ENCODE measurements at regions not wholly inside any gene's neighbourhood (a gene's known extent, or its start where the extent isn't known, plus 50 kb on each side); places are given as distances from the start of the nearest gene placed in this dataset.

DNA sequence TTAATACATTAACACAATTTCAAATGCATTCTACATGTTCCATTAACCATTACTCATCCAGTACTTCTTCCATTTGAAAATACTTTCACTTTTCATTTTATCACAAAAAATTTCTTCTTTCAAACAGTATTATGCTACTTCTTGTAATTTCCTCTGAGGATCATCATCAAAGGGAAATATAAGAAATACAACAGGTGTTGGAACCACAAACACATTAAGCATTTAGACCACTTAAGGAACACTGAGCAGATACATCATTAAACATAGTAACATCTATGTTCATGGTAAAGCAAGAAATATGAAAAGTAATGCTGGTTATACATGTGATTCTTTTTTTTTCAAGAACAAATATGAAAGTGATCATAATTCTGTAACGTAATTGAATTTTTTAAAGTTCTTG is 2207.0 kb downstream of the ARAP2 start:
- Histone ChIP-seq H3K27ac (ENCODE audit: low read depth, low read length) (no peak overlapping the region), H2BK120ac (replicated peaks; ENCODE audit: low read depth, low read length) (no peak overlapping the region), H2AFZ (ENCODE audit: low read length) (no peak overlapping the region), H3K36me3 (ENCODE audit: control insufficient read depth in 2 of 4, insufficient read depth in 4 of 4, low read length in 3 of 4) (no peaks in the 10 kb centered on the region), H3K4me1 (replicated peaks in 1 of 4; ENCODE audit: control insufficient read depth in 3 of 4, insufficient read depth in 4 of 4, low read length in 3 of 4) (no peaks in the 10 kb centered on the region), H3K56ac (replicated peaks; ENCODE audit: insufficient read length, low read depth, low read length) (no peak overlapping the region), H2BK15ac (ENCODE audit: low read length) (no peak overlapping the region), H3K23ac (ENCODE audit: insufficient read length) (no peak overlapping the region), H3K9me3 (ENCODE audit: insufficient read depth in 2 of 2, low read depth in 1 of 2, low read length in 1 of 2) (no peaks in the 10 kb centered on the region), H4K8ac (ENCODE audit: extremely low read depth, insufficient read depth, low read length) (no peak overlapping the region), H3K79me2 (ENCODE audit: control insufficient read depth in 1 of 2, insufficient read depth in 2 of 2, low read length in 2 of 2) (no peaks in the 10 kb centered on the region), H2AK5ac (ENCODE audit: low read depth, low read length) (no peak overlapping the region), H3K18ac (ENCODE audit: extremely low read depth, low read length) (no peak overlapping the region), H3K4ac (replicated peaks; ENCODE audit: insufficient read length, low read depth, low read length) (no peak overlapping the region), H3K14ac (ENCODE audit: insufficient read length) (no peak overlapping the region), H3K23me2 (ENCODE audit: low read depth, low read length) (no peaks in the 10 kb centered on the region), H3K9ac (replicated peaks in 1 of 4; ENCODE audit: extremely low read depth in 1 of 4, low read depth in 3 of 4, low read length in 3 of 4) (no peak overlapping the region), H4K5ac (ENCODE audit: insufficient read length, low read depth, low read length) (no peak overlapping the region), H2BK5ac (ENCODE audit: low read depth, low read length) (no peak overlapping the region), H3K79me1 (ENCODE audit: low read depth, low read length) (no peaks in the 10 kb centered on the region), H2BK12ac (ENCODE audit: low read depth, low read length) (no peak overlapping the region), H3K4me2 (ENCODE audit: insufficient read depth in 1 of 2, low read depth in 2 of 2, low read length in 2 of 2) (no peak overlapping the region), H3K4me3 (ENCODE audit: extremely low read depth in 1 of 4, insufficient read depth in 2 of 4, low read depth in 3 of 4, low read length in 4 of 4) (no peak overlapping the region), H2BK20ac (ENCODE audit: low read length) (no peak overlapping the region), H3K27me3 (replicated peaks in 1 of 4; ENCODE audit: control insufficient read depth in 3 of 4, extremely low read depth in 1 of 4, insufficient read depth in 3 of 4, low read length in 3 of 4) (no peaks in the 10 kb centered on the region), H4K91ac (replicated peaks; ENCODE audit: insufficient read length, low read length) (no peak overlapping the region), H4K20me1 (replicated peaks in 1 of 2; ENCODE audit: control insufficient read depth in 1 of 2, insufficient read depth in 2 of 2, low read length in 2 of 2) (no peaks in the 10 kb centered on the region)
- no peak for TF ChIP-seq TCF12 (IDR thresholded peaks at IDR 0.05; ENCODE audit: low read depth, low read length)
- no peak for TF ChIP-seq SUZ12 (IDR thresholded peaks at IDR 0.05; ENCODE audit: low read length)
- TF ChIP-seq KDM5A (IDR thresholded peaks at IDR 0.05; ENCODE audit: low read length): no peak
- no peak for TF ChIP-seq PHF8 (conservative IDR thresholded peaks at IDR 0.05; ENCODE audit: low read depth, low read length)
- no peak for TF ChIP-seq JUND (IDR thresholded peaks at IDR 0.05; ENCODE audit: low read length)
- TF ChIP-seq CHD2 (IDR thresholded peaks at IDR 0.05; ENCODE audit: low read length): no peak
- TF ChIP-seq POLR2AphosphoS5 (IDR thresholded peaks at IDR 0.05; ENCODE audit: low read depth, low read length): no peak
- TF ChIP-seq SAP30 (IDR thresholded peaks at IDR 0.05; ENCODE audit: insufficient read depth, insufficient replicate concordance, low read length): no peak
- no peak for TF ChIP-seq CBX5 (IDR thresholded peaks at IDR 0.05; ENCODE audit: low read depth, low read length)
- TF ChIP-seq KDM1A (IDR thresholded peaks at IDR 0.05; ENCODE audit: borderline replicate concordance, low read length): no peak
- TF ChIP-seq, protein P1, sequence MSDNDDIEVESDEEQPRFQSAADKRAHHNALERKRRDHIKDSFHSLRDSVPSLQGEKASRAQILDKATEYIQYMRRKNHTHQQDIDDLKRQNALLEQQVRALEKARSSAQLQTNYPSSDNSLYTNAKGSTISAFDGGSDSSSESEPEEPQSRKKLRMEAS (IDR thresholded peaks at IDR 0.05): no peak
- no peak for TF ChIP-seq YY1 (IDR thresholded peaks at IDR 0.05; ENCODE audit: low read depth, low read length)
- TF ChIP-seq CREB1 (IDR thresholded peaks at IDR 0.05): no peak
- TF ChIP-seq SIX5 (IDR thresholded peaks at IDR 0.05; ENCODE audit: low read depth, low read length): no peak
- TF ChIP-seq BCL11A (IDR thresholded peaks at IDR 0.05; ENCODE audit: low read depth in 2 of 2, low read length in 2 of 2): no peak
- no peak for TF ChIP-seq NRF1 (IDR thresholded peaks at IDR 0.05; ENCODE audit: low read depth, low read length)
- CTCF ChIA-PET (ENCODE audit: partially characterized antibody): no interaction called here
- no peak for FAIRE-seq
- WGBS, 2 experiments (ENCODE audit: extremely low coverage in 1 of 2, insufficient coverage in 1 of 2, insufficient read length in 1 of 2, insufficient replicate concordance in 2 of 2, low coverage in 1 of 2, low lambda C conversion rate in 2 of 2, missing lambda C conversion rate in 1 of 2): 95% methylated on average over 1 of the region's 1 CpG; no CpG with 5 or more reads in 1 of the 2 experiments
- no peak for DNase-seq (ENCODE audit: low read depth in 1 of 2, low spot score in 2 of 2)
- POLR2A ChIA-PET (ENCODE audit: partially characterized antibody): no interaction called here
